Adrenal gland (tissue), 5 donors: ENCODE measurements at regions not wholly inside any gene's neighbourhood (a gene's known extent, or its start where the extent isn't known, plus 50 kb on each side); places are given as distances from the start of the nearest gene placed in this dataset.

Experiments used
- CTCF ChIP-seq, 6 experiments: fragments of 450-650 bp in 4 of 6; fragments of 200-600 bp in 2 of 6; sonication (generic) in 1 of 6; IDR thresholded peaks; 1 replicate in 5 of 6; 2 replicates in 1 of 6; pipeline versions ENCODE4 v1.5.1 to v1.8.0; 2016 to 2021; ENCODE audit warnings: antibody characterized with exemption in 6 of 6, mild to moderate bottlenecking in 2 of 6, moderate library complexity in 1 of 6
- POLR2A ChIP-seq, 2 donors: fragments of 450-650 bp; IDR thresholded peaks; one replicate each; pipeline ENCODE4 v1.6.1; 2017; ENCODE audit warnings: antibody characterized with exemption in 2 of 2, mild to moderate bottlenecking in 2 of 2, moderate library complexity in 1 of 2
- donor health status: DM: no; HTN: no; CAD: no.

GRCh38 chr4:106454021-106454420 is 85.4 kb upstream of the GIMD1 start:
- TF ChIP-seq CTCF (IDR thresholded peaks at IDR 0.05) = no peak
- no peak for TF ChIP-seq POLR2A (IDR thresholded peaks at IDR 0.05)
